T-helper 1 cell treated with Interleukin-12 subunit alpha and Interleukin-12 subunit beta and Interleukin-4 antibody, amounts not matched to agents 30 ng/mL and 1 ng/mL, for 36 hours (primary cell): ENCODE measurements at regions not wholly inside any gene's neighbourhood (a gene's known extent, or its start where the extent isn't known, plus 50 kb on each side); places are given as distances from the start of the nearest gene placed in this dataset.

ENCODE experiments used
- intact Hi-C: fragments of 100-400 bp; cut with micrococcal nuclease; formaldehyde crosslinking; loops from one replicate; pipeline ENCODE4 v1.15.1; 2024

DNA sequence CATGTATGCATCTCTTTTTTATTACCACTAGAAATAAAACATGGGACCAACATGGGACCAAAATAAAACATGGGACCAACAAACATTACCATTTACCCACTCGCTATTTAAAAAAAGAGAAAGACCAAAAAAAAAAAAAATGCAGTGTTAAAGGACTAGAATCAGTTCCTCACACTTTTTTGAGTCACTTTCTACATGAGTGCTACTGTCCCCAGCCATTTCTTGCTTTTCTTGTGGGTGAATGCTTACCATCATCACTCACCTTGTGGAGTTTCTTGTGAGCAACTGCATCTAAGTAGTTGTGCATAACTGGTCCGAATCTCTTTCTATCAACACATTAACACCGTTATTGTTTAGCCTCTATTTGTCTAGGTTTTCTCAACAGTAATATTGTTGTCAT is 493.6 kb upstream of the RIOK2 start:
- intact Hi-C loops: no loop called here

DNA sequence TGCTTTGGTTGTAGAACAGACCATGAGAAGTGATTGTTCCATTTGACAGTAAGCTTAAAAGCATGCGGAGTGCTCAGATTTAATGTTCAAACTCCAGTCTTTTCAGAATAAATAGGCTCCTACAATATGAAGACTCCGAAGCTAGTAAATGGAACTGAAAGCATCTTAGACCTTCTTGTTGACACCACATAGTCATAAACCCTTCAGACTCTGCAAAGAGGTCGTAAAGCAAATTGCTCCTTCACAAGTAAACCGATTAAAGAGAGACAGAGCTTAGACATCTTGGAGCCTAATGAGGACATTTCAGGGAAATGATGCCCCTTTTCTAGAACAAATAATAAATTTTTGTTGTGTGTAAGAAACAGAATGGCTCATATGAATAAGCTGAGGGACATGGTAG is 511.0 kb upstream of the RIOK2 start:
- intact Hi-C loops: no loop called here

GRCh38 chr5:97714424-97714823 is 531.4 kb upstream of the RIOK2 start:
- intact Hi-C loops: no loop called here

DNA sequence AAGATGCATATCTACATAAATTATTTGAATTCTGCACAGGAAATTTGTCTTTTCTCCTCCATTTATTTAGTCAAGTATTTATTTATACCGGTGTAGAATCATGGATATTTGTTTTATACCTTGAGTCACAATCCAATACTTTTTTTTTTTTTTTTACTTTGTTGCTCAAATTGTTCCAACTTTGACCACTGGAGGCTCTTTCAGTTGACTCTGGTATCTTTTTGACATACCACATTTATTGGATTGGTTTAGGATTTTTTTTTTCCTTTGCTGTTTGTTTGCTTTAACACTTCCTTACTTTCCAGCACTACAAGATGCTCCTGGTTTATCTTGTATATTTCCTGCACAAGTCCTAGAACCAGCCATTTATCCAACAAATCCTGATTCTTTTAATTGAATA is 543.1 kb upstream of the RIOK2 start:
- intact Hi-C loops: no loop called here

DNA sequence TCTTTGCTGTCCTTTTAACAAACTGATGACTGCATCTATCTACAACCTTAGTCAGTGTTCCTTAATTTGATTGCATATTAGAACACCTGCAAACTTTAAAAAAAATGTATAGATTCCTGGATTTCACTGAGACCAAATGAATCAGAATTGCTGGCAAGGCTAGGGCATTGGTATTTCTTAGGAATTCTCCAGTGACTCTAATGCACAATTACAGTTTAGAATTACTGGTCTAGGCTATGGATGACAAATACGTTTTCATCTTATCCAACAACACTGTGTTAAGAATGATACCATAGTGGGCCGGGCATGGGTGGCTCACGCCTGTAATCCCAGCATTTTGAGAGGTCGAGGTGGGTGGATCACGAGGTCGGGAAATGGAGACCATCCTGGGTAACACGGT is 545.9 kb upstream of the RIOK2 start:
- intact Hi-C loops: no loop called here

DNA sequence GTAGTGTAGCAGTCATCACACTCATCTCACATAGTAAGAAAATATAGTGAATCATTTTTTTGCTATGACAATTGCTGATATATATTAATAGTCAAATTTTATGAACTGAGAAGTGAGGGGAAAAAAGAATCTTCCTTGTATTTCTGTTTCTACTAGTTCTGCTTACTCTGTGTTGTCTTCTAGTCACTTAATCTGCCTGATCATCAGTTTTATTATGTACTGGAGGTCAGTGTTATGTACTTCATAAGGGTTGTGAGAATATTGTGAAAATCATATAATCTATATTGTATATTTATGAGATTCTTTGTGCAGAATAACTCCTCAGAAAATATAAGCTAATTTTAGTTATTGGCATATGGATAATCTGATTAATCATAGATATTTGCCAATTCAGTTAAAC is 546.9 kb upstream of the RIOK2 start:
- intact Hi-C loops: no loop called here

DNA sequence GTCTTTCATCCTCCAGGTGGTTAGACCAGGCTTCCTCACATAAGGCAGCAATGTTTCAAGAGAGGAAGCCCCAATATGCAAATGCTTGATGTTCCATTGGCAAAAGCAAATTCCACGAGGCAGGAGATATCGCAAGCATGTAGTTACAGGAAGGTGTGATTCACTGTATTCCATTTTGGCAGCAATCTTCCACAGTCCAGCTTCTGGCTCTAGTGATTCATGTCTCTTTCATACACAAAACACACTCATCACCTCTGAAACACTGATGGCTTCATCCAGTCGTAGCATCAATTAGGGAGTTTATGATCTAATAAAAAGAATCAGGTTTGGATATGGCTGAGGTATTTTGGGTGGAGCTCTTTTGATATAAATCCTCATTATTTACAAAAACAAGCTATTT is 552.2 kb upstream of the RIOK2 start:
- intact Hi-C loops: no loop called here

DNA sequence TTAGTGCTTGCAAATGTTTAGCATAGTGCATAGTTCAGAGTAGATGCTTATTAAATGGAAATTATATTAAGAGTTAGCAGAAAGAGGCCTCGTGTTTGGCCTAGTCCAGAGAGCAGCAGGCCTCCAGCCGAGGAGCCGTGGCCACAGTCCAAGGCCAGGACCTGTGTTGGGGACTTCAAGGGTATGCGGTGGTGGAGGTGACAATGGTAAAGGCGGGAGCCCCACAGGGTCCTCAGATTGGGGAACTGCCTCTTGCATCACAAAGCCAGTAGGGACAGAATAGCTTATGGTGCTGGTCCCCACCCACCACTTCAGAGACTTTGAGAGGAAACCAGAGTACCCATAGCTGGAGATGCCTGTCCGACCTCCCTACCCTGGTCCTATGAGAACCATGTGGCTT is 554.6 kb upstream of the RIOK2 start:
- intact Hi-C loops: no loop called here

DNA sequence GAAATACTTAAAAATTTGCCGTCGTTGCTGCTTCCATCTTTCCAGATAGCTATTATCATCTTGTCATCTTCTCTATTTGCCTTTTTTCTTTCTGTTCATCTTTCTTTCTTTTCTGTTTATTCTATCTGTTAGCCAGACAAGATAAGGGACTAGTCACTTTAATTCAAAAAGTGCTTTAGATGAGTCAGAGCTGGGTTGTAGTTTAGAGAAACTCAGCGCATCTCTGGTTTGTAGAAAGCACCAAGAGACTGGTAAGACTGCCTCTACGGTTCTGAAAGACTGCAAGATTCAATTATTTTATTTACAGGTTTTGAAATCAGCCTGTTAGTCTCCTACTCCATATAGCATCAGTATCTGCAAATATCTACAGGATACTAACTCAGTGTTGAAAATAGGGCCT is 562.8 kb upstream of the RIOK2 start:
- intact Hi-C loops: loop anchor here (5.0 kb wide), 1 partner anchor 486 kb away; no protein-coding TSS in a partner anchor

DNA sequence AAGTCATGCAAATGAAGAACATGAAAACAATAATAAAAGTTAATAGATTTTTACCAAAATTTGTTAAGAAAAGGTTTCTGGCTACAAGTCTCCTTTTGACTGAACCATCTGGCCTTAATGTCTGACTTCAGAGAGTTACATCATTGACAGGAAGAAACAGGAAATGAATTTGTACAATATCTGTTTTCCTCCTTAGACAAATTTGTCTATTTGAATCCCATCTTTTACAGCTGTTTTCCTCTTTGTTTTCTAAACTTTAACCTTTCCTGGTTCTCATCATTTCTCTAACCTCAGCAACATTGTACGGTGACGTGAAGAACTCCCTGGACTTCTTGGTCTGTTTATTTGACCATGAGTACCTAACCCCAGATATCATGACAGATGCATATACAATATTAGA is 567.5 kb upstream of the RIOK2 start:
- intact Hi-C loops: loop anchor here (10.0 kb wide), 1 partner anchor 1024 kb away; the partner anchor contains the start of gene RGMB

DNA sequence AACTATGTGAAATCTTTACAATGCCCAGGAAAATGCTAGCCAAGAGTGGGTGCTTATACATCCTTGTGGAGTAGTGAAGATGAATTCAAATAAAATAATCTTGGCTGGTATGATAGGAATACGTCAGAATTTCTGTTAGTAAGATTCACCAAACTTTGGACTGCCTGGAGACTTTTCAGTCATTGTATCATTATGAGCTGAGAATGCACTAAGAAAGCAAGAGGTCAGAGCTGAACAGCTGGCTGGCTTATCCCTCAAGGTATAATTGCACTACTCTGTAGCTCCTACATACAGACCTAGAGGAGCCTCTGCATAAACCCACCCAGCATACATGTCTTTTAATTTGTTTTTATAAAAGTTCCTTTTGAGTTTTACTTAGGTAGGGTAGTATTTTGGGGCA is 568.5 kb upstream of the RIOK2 start:
- intact Hi-C loops: loop anchor here (10.0 kb wide), 1 partner anchor 1023 kb away; the partner anchor contains the start of gene RGMB

- intact Hi-C loops: loop anchor here (10.0 kb wide), 1 partner anchor 1022 kb away; the partner anchor contains the start of gene RGMB
Measured at GRCh38 chr5:97752871-97753270, 569.8 kb upstream of the RIOK2 start.

DNA sequence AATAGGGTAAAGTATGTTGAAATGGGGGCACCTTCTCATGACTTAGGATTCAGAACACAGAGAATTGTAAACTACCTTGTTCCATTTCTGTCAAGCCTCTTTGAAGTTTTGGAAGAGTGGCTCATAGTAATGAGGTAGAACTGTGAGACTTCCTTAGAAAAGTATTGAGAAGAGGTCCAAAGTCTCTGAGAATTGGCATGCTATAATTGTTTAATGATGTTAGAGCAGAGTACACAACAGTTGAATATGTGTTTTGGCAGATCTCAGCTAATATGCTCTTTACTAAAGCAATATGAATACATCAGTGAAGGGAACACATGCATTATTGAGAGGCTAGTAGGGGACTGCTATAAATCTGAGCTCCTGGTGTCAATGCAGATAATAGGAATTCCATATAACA is 579.4 kb upstream of the RIOK2 start:
- intact Hi-C loops: no loop called here

DNA sequence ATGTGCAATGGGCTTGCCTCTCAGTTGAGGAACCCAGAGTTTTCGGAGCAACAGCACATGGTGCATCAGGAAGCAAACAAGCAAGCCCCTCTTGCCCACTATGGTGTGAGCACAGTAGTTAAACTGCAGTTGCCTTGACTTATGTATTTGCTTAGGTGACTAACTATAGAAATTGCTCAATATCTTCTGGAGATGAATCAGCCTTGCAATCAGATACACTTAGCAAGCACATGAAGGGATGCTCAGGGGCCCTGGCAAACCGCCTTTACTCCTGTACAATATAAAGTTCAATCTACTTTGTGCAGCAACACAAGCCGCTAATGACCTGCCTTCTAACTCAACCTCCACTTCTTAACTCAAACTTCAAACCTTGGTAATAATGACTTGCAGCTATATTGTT is 581.7 kb upstream of the RIOK2 start:
- intact Hi-C loops: no loop called here

GRCh38 chr5:97778451-97778850 is 595.4 kb upstream of the RIOK2 start:
- intact Hi-C loops: no loop called here

DNA sequence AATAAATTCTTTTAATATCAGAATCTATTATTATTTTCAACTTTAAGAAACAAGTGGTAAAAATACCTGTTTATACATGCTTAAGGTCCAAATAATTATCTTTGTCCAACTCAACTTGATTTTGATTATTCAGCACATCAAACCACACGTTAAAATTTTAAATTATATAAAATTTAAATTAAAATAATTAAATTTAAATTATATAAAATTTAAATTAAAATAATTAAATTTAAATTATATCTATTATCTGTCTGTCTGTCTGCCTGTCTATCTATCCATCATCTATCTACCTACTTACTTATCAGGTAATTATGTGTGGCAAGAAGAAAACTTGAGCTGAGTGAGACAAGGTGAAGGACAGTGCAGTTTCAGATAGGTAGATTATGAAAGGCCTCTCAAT is 605.3 kb upstream of the RIOK2 start:
- intact Hi-C loops: no loop called here

DNA sequence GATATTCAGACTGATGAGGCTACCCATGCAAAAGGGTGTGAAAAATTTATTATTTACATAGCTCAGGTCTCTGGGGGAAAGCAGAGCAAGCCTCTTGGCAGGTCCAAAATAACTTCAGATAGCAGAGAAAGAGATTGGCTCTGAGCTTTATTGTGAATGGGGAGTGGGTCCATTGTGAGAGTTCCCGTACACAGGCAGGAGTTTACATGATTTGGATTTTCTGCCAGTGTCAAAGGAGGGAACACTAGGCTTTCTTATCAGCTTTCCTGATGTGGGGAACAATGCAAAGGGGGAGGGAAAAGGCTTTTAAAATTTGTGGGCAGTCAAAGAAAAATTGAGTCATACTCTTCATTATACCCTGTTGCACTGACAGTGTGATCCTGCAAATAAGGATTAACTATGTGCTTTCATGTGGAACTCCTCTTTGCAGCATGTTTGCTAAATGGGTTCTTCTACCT is 615.0 kb upstream of the RIOK2 start:
- intact Hi-C loops: no loop called here

DNA sequence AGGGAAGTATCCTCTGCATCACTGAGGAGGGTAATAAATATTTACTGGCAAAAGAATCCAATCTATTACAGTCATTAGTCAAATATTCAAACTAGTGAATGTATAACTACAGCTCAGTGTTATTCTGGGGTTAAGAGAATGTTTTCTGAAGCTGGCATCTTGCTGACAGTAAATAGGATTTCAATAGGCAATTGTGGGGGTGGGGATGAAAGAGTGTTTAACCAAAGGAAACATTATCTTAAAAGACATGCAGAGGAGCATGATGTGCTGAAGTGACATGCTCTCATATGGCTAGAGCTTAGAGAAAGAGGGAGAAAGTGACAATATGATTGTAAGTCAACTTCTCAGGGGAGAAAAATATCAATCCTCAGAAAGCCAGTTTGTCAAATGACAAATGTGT is 618.4 kb upstream of the RIOK2 start:
- intact Hi-C loops: no loop called here

DNA sequence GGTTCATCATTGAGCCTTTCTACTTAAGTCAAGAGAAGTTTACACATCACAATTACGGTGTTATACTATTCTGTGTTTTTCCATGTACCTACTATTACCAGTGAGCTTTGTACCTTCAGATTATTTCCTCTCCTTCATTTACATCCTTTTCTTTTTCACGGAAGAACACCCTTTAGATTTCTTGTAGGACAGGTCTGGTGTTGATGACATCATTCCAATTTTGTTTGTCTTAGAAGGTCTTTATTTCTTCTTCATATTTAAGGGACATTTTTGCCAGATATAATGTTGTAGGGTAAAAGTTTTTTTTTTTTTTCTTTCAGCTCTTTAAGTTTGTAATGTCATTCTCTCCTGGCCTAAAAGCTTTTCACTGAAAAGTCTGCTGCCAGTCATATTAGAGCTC is 637.1 kb upstream of the RIOK2 start:
- intact Hi-C loops: no loop called here

DNA sequence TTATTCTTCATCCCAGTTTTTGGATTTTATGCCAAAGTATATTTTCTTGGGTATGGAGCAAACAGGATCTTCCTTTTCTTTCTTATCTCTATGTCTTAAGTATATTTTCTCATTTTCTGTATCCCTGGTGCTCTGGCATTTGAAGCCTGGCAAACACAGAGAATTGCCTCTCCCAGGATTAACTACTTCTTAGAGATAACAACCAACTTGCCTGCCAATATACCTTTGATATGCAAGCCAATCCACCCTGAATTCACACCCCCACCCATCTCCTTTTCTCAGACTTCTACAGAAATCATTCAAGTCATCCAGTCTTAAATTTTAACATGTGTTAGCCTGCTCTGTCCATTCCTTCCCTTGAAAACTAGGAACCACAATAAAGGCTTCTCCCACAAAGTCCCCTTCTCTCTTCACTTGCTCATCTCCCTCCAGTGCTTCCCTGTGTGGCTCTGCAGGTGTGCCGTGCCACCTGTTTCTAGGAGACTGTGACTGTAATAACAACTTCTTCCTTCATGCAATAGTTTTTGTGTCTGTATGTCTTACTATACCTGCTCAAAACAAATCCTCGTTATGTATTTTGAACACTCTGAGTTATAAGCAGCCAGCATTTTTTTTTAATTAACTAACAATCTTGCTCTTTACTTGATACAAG is 649.7 kb upstream of the RIOK2 start:
- intact Hi-C loops: no loop called here

- intact Hi-C loops: no loop called here
Measured at GRCh38 chr5:97834561-97834960, 651.5 kb upstream of the RIOK2 start.

GRCh38 chr5:97835112-97835511 is 652.1 kb upstream of the RIOK2 start:
- intact Hi-C loops: no loop called here

- intact Hi-C loops: no loop called here
Measured at GRCh38 chr5:97836816-97837215, 653.8 kb upstream of the RIOK2 start.

GRCh38 chr5:97838214-97838613 is 655.2 kb upstream of the RIOK2 start:
- intact Hi-C loops: no loop called here
